AG04449 (cell line): ENCODE measurements at regions not wholly inside any gene's neighbourhood (a gene's known extent, or its start where the extent isn't known, plus 50 kb on each side); places are given as distances from the start of the nearest gene placed in this dataset.
"Not testable (repeated sequence)": the region's sequence is repeated elsewhere in the genome, so short reads cannot be mapped to it uniquely, and the experiment has no call there.

Experiments
- CTCF ChIA-PET: fragments of 350-600 bp; formaldehyde crosslinking; extraction: SDS; loops from one replicate; lab custom pipeline; 2021; ENCODE audit warnings: antibody characterized with exemption; lab: Yijun Ruan, JAX
- POLR2A ChIA-PET: fragments of 400-600, 350-600 bp; formaldehyde crosslinking; extraction: SDS; loops from one replicate; lab custom pipeline; 2020; ENCODE audit warnings: antibody characterized with exemption, inconsistent platforms; lab: Yijun Ruan, JAX
- DNase-seq: peaks from one replicate; pipeline ENCODE4 v3.0.0-alpha.2; 2010; ENCODE audit warnings: low read depth, low spot score
- H3K4me3 ChIP-seq: 2 replicates; pipeline ENCODE4 v1.5.1; 2011; ENCODE audit warnings: low read depth, mild to moderate bottlenecking, control low read depth, low read length
- CTCF ChIP-seq: IDR thresholded peaks from one replicate; pipeline ENCODE4 v1.5.1; 2011; ENCODE audit warnings: mild to moderate bottlenecking, moderate library complexity, low read length, control low read depth, inconsistent platforms; ENCODE audit not compliant: insufficient read depth; ENCODE audit errors: missing control alignments

- ChIA-PET CTCF (no interaction called here), POLR2A (no interaction called here)
- DNase-seq: no peak
- TF ChIP-seq CTCF: no peak
- no peak overlapping the region for H3K4me3 ChIP-seq
Observed at GRCh38 chr10:2329082-2329481, 591.8 kb upstream of the ADARB2 start.

- H3K4me3 ChIP-seq: no peak overlapping the region
- no peak for DNase-seq
- no peak for TF ChIP-seq CTCF
- ChIA-PET POLR2A (no interaction called here), CTCF (no interaction called here)
Observed at GRCh38 chr10:2326411-2326810, 589.1 kb upstream of the ADARB2 start.

GRCh38 chr10:2315045-2315485 lies 577.7 kb upstream of the ADARB2 start:
- CTCF ChIA-PET, H3K4me3 ChIP-seq, POLR2A ChIA-PET, DNase-seq: not testable (repeated sequence)

GRCh38 chr10:2306081-2306480 lies 568.8 kb upstream of the ADARB2 start:
- no peak for DNase-seq

GRCh38 chr10:2303169-2303568 lies 565.8 kb upstream of the ADARB2 start:
- no peak for DNase-seq
- POLR2A ChIA-PET: no interaction called here
- CTCF ChIA-PET: no interaction called here
- no peak overlapping the region for H3K4me3 ChIP-seq
- no peak for TF ChIP-seq CTCF

More at GRCh38 chr10:2306081-2306480, 568.8 kb upstream of the ADARB2 start:
- POLR2A ChIA-PET: no interaction called here
- no peak overlapping the region for H3K4me3 ChIP-seq
- TF ChIP-seq CTCF: no peak
- CTCF ChIA-PET: no interaction called here

- DNase-seq: no peak
- H3K4me3 ChIP-seq: no peak overlapping the region
- CTCF ChIA-PET: no interaction called here
- POLR2A ChIA-PET: no interaction called here
- no peak for TF ChIP-seq CTCF
Observed at GRCh38 chr10:2301227-2301626, 563.9 kb upstream of the ADARB2 start.

- TF ChIP-seq CTCF: no peak
- ChIA-PET CTCF (no interaction called here), POLR2A (no interaction called here)
- H3K4me3 ChIP-seq: no peak overlapping the region
- DNase-seq: no peak
Observed at GRCh38 chr10:2300231-2300630, 562.9 kb upstream of the ADARB2 start.
